GM23248 (cell line): ENCODE measurements at regions not wholly inside any gene's neighbourhood (a gene's known extent, or its start where the extent isn't known, plus 50 kb on each side); places are given as distances from the start of the nearest gene placed in this dataset.

ENCODE experiments used
- EZH2 ChIP-seq: fragments of 200-600 bp; sonication (generic); IDR thresholded peaks from 2 replicates; pipeline ENCODE4 v1.6.1; 2018; ENCODE audit warnings: antibody characterized with exemption, mild to moderate bottlenecking; ENCODE audit not compliant: insufficient read depth, poor library complexity, severe bottlenecking
- EZH2phosphoT487 ChIP-seq: fragments of 200-600 bp; sonication (generic); IDR thresholded peaks from 2 replicates; pipeline ENCODE4 v1.6.1; 2018; ENCODE audit warnings: antibody characterized with exemption, moderate library complexity, mild to moderate bottlenecking, low read depth; ENCODE audit not compliant: insufficient read depth

GRCh38 chr14:58744801-58745394 is 107.1 kb downstream of the DACT1 start:
- TF ChIP-seq EZH2 (no peak), EZH2phosphoT487 (no peak)
